ENCODE measurements at regions not wholly inside any gene's neighbourhood (a gene's known extent, or its start where the extent isn't known, plus 50 kb on each side); places are given as distances from the start of the nearest gene placed in this dataset.

GRCh38 chr2:57614988-57615387 is 431.6 kb upstream of the VRK2 start:
- Histone ChIP-seq H3K36me3 (no peaks in the 10 kb centered on the region), H3K9me3 (no peaks in the 10 kb centered on the region), H3K4me1 (no peaks in the 10 kb centered on the region), H3K27ac (no peak overlapping the region), H3K27me3 (no peaks in the 10 kb centered on the region), H3K4me3 (no peak overlapping the region)
- ATAC-seq (no peak), DNase-seq (no peak)
- intact Hi-C loops (cut with DNase I): no loop called here
- WGBS (ENCODE audit: insufficient coverage, low coverage, low lambda C conversion rate, missing lambda C conversion rate): 89% methylated on average over 3 of the region's 3 CpGs
- TF ChIP-seq CTCF (IDR thresholded peaks at IDR 0.05) (no peak), POLR2A (IDR thresholded peaks at IDR 0.05) (no peak)

- no peak for DNase-seq
- TF ChIP-seq POLR2A (IDR thresholded peaks at IDR 0.05) (no peak), CTCF (IDR thresholded peaks at IDR 0.05) (no peak)
- ATAC-seq: no peak
- WGBS (ENCODE audit: insufficient coverage, low coverage, low lambda C conversion rate, missing lambda C conversion rate): 71% methylated on average over 1 of the region's 1 CpG
- intact Hi-C loops (cut with DNase I): no loop called here
- Histone ChIP-seq H3K27ac (no peak overlapping the region), H3K9me3 (no peaks in the 10 kb centered on the region), H3K4me3 (no peak overlapping the region), H3K4me1 (no peaks in the 10 kb centered on the region), H3K27me3 (no peaks in the 10 kb centered on the region), H3K36me3 (no peaks in the 10 kb centered on the region)
Observed at GRCh38 chr2:57615855-57616556, 430.6 kb upstream of the VRK2 start.

GRCh38 chr2:57617318-57617717 is 429.3 kb upstream of the VRK2 start:
- Histone ChIP-seq H3K27me3 (peaks cover 0 to 4% of the 10 kb centered on the region in 2 donors), H3K4me3 (no peak overlapping the region), H3K36me3 (no peaks in the 10 kb centered on the region), H3K9me3 (no peaks in the 10 kb centered on the region), H3K4me1 (no peaks in the 10 kb centered on the region), H3K27ac (no peak overlapping the region)
- TF ChIP-seq POLR2A (IDR thresholded peaks at IDR 0.05) (no peak), CTCF (IDR thresholded peaks at IDR 0.05) (no peak)
- no peak for ATAC-seq
- 29% methylated on average over 3 of the region's 3 CpGs for WGBS (ENCODE audit: insufficient coverage, low coverage, low lambda C conversion rate, missing lambda C conversion rate)
- intact Hi-C loops (cut with DNase I): no loop called here
- DNase-seq: no peak

GRCh38 chr2:57621122-57621663 is 425.4 kb upstream of the VRK2 start:
- TF ChIP-seq POLR2A (IDR thresholded peaks at IDR 0.05) (no peak), CTCF (IDR thresholded peaks at IDR 0.05) (no peak)
- H3K4me1 ChIP-seq: no peaks in the 10 kb centered on the region
- intact Hi-C loops (cut with DNase I): no loop called here
- DNase-seq: no peak
- H3K9me3 ChIP-seq: no peaks in the 10 kb centered on the region
- no peak overlapping the region for H3K4me3 ChIP-seq
- 20% methylated on average over 2 of the region's 2 CpGs for WGBS (ENCODE audit: insufficient coverage, low coverage, low lambda C conversion rate, missing lambda C conversion rate)
- peaks cover 0 to 4% of the 10 kb centered on the region in 2 donors for H3K27me3 ChIP-seq
- no peaks in the 10 kb centered on the region for H3K36me3 ChIP-seq
- H3K27ac ChIP-seq: no peak overlapping the region
- ATAC-seq: no peak
